ENCODE measurements at regions not wholly inside any gene's neighbourhood (a gene's known extent, or its start where the extent isn't known, plus 50 kb on each side); places are given as distances from the start of the nearest gene placed in this dataset.

DNA sequence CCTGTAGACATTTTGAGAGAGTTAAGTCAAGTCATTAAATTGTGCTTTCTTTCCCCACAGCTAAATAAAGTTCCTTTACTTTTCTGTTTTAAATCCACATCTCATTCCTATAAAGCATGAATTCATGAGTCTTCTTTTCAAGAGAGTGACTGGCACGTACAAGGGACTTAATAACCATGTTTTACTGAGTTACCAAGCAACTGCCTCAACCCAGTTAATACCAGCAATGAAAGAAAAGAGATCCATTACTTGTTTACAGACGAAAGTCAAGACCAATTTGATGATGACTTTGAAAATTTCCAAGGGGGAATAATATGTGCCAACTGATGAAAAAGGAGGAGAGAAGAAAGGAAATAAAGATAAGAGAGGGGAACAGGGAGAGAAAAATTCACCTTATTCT, 1082.5 kb upstream of the GYPC start:
- H3K36me3 ChIP-seq = no peaks in the 10 kb centered on the region
- TF ChIP-seq, protein P1, sequence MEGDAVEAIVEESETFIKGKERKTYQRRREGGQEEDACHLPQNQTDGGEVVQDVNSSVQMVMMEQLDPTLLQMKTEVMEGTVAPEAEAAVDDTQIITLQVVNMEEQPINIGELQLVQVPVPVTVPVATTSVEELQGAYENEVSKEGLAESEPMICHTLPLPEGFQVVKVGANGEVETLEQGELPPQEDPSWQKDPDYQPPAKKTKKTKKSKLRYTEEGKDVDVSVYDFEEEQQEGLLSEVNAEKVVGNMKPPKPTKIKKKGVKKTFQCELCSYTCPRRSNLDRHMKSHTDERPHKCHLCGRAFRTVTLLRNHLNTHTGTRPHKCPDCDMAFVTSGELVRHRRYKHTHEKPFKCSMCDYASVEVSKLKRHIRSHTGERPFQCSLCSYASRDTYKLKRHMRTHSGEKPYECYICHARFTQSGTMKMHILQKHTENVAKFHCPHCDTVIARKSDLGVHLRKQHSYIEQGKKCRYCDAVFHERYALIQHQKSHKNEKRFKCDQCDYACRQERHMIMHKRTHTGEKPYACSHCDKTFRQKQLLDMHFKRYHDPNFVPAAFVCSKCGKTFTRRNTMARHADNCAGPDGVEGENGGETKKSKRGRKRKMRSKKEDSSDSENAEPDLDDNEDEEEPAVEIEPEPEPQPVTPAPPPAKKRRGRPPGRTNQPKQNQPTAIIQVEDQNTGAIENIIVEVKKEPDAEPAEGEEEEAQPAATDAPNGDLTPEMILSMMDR (IDR thresholded peaks at IDR 0.05; ENCODE audit: low read depth, low read length) = no peak
- no peak overlapping the region for H3K27ac ChIP-seq
- H3K9me3 ChIP-seq (ENCODE audit: severe bottlenecking) = no peaks in the 10 kb centered on the region
- peaks cover 5% of the 10 kb centered on the region for H3K27me3 ChIP-seq (ENCODE audit: insufficient read depth, low read depth, severe bottlenecking)
- H3K4me3 ChIP-seq (ENCODE audit: low read depth, low read length) = no peak overlapping the region
- DNase-seq = no peak

GRCh38 chr2:125576558-125576957, 1079.4 kb upstream of the GYPC start:
- no peak for DNase-seq
- Histone ChIP-seq H3K27me3 (ENCODE audit: insufficient read depth, low read depth, severe bottlenecking) (peaks cover 5% of the 10 kb centered on the region), H3K36me3 (no peaks in the 10 kb centered on the region), H3K27ac (no peak overlapping the region), H3K9me3 (ENCODE audit: severe bottlenecking) (no peaks in the 10 kb centered on the region), H3K4me3 (ENCODE audit: low read depth, low read length) (no peak overlapping the region)
- TF ChIP-seq, protein P1 (IDR thresholded peaks at IDR 0.05; ENCODE audit: low read depth, low read length) = no peak

DNA sequence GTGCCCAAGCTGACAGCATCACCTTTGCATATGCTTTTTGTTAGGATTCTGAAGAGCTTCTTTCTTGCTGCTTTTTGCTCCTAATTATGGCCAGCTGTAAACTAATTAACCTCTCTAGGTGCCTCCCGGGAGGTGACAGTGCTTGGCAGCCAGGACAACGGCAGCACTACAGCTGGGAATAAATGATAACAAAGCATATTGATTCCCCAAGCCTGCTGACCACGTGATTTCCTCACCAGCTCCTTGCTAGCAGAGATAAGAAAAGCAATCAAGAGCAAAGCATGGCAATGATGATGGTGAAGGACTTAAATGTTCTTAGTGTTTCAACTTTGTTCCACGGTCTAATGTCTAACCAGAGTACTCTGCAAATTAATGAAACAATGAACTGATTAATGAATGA, 1074.4 kb upstream of the GYPC start:
- no peaks in the 10 kb centered on the region for H3K9me3 ChIP-seq (ENCODE audit: severe bottlenecking)
- no peak for DNase-seq
- no peak overlapping the region for H3K27ac ChIP-seq
- H3K27me3 ChIP-seq (ENCODE audit: insufficient read depth, low read depth, severe bottlenecking) = no peaks in the 10 kb centered on the region
- H3K36me3 ChIP-seq = no peaks in the 10 kb centered on the region
- H3K4me3 ChIP-seq (ENCODE audit: low read depth, low read length) = no peak overlapping the region
- TF ChIP-seq, protein P1 (IDR thresholded peaks at IDR 0.05; ENCODE audit: low read depth, low read length) = no peak

GRCh38 chr2:125582516-125582915, 1073.4 kb upstream of the GYPC start:
- Histone ChIP-seq H3K27ac (no peak overlapping the region), H3K4me3 (ENCODE audit: low read depth, low read length) (no peak overlapping the region), H3K27me3 (ENCODE audit: insufficient read depth, low read depth, severe bottlenecking) (no peaks in the 10 kb centered on the region), H3K36me3 (no peaks in the 10 kb centered on the region), H3K9me3 (ENCODE audit: severe bottlenecking) (no peaks in the 10 kb centered on the region)
- DNase-seq = no peak
- TF ChIP-seq, protein P1 (IDR thresholded peaks at IDR 0.05; ENCODE audit: low read depth, low read length) = no peak

- TF ChIP-seq, protein P1 (IDR thresholded peaks at IDR 0.05; ENCODE audit: low read depth, low read length) = no peak
- H3K4me3 ChIP-seq (ENCODE audit: low read depth, low read length) = no peak overlapping the region
- H3K36me3 ChIP-seq = no peaks in the 10 kb centered on the region
- H3K27me3 ChIP-seq (ENCODE audit: insufficient read depth, low read depth, severe bottlenecking) = no peaks in the 10 kb centered on the region
- DNase-seq = no peak
- no peak overlapping the region for H3K27ac ChIP-seq
- H3K9me3 ChIP-seq (ENCODE audit: severe bottlenecking) = no peaks in the 10 kb centered on the region
Observed at GRCh38 chr2:125584732-125585131, 1071.2 kb upstream of the GYPC start.

GRCh38 chr2:125588780-125589179, 1067.2 kb upstream of the GYPC start:
- DNase-seq = no peak
- no peaks in the 10 kb centered on the region for H3K36me3 ChIP-seq
- no peak overlapping the region for H3K27ac ChIP-seq
- peaks cover 9% of the 10 kb centered on the region for H3K27me3 ChIP-seq (ENCODE audit: insufficient read depth, low read depth, severe bottlenecking)
- H3K9me3 ChIP-seq (ENCODE audit: severe bottlenecking) = no peaks in the 10 kb centered on the region
- TF ChIP-seq, protein P1 (IDR thresholded peaks at IDR 0.05; ENCODE audit: low read depth, low read length) = no peak
- H3K4me3 ChIP-seq (ENCODE audit: low read depth, low read length) = no peak overlapping the region
